Medulla oblongata (tissue), 1 donor: ENCODE measurements at regions not wholly inside any gene's neighbourhood (a gene's known extent, or its start where the extent isn't known, plus 50 kb on each side); places are given as distances from the start of the nearest gene placed in this dataset.
A peak's percentile ranks its signal among the peaks of the same experiment; 100 is the strongest.
"Not testable (repeated sequence)": the region's sequence is repeated elsewhere in the genome, so short reads cannot be mapped to it uniquely, and the experiment has no call there.

ENCODE experiments used
- DNase-seq: peaks from one replicate; pipeline ENCODE4 v3.0.0-alpha.2; 2015; ENCODE audit errors: extremely low spot score

DNA sequence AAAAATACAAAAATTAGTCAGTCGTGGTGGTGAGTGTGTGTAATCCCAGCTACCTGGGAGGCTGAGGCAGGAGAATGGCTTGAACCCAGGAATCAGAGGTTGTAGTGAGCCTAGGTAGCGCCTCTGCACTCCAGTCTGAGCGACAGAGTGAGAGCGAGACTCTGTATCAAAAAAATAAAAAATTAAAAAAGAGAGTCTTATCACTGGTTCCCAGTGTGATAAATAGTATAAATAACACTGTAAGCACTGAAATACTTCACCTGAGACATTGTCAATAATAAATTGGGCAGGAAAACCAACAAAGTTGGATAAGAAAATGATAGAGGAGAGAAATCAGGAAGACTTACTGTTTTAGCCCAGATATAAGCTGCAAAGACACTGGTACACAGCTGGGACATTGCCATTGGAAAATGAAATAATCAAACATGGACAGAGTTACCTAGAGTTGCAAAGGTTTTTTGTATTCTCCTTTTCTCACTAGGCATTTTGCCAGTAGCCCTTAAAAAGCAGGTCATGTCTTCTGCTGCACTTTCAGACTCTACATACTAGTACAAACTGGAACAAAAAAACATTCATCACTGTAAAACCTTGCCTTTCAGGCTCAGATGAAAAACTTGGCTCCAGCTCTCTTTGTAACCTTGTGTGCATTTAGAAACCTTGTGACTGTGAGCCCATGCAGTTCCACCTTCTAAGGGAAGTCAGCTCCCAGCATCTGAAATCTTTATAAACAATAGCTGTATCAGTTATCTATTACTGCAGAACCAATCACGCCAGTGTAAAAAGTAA is 55.0 kb upstream of the PPP1R2C start:
- peak; percentile 4 for DNase-seq

DNA sequence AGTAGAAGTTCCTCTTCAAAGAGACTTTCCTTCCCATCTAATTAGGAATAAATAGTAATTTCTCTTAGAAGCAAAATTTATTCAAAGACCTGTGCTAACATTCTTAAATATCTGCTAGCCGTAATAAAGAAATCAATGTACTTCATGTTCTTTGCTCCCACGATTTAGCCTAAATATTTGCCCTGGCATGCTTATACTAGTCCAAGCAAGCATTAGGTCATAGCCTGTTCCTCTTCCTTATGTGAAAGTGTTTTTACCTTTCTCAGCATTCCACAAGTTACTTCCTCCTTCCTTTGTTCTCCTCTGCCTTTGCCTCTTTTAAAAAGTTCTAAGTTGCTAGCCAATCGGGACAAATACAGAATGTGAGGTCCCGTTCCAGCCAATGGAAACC is 55.6 kb upstream of the PPP1R2C start:
- not testable (repeated sequence) for DNase-seq

DNA sequence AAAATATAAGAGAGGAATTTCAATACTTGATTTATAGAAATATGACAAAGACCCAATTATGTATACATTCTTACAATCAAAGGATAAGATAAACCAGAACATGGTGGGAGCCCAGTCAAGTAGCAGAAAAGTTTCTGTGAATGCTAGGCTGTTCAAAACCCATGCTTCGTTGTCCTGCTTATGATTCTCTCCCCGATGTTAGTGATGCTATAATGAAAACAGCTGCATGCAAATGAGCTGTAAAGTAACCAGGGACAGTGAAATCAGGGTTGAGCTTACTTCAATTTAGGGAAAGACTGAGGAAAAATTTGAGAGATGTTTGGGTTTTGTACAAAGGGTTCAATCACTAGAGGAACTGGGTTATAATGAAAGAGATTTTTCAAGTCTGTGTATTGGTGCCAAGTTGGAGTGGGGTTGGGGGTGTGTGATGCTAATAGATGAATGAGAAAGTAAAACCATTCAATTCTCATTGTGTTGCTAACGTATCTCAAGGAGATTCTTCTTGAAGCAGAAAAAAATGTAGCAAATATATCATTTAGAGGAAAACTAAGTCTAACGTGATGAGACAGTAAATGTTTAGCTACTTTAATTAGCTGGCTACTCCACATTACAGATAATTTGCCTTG is 59.3 kb upstream of the PPP1R2C start:
- DNase-seq = no peak

DNA sequence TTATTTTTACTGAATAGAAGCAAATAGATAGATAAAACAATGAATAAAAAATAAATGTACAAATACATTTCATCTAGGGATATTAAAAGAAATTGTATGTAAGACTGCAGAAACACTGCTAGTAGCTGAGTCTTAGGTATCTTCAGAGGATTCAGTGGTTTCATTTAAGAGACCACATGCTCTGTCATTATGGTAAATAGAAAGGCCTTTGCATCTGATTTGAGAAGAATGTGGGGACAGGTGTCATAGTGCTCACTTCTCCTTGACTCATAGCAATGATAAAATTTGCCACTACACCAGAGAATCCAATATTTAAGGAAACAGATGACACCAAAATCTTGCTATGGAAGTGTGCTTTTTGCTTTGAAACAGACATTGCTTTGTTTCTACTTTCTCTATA is 59.8 kb upstream of the PPP1R2C start:
- DNase-seq = no peak

DNA sequence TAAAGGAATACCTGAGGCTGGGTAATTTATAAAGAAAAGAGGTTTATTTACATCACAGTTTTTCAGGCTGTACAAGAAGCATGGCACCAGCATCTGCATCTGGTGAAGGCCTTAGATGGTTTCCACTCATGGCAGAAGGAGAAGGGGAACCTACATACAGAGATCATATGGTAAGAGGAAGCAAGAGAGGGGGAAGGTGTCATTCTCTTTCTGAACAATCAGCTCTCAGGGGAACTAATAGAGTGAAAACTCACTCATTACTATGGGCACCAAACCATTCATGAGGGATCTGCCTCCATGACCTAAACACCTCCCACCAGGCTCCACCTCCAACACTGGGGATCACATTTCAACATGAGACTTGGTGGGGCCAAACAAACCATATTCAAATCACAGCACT is 61.7 kb upstream of the PPP1R2C start:
- DNase-seq = no peak

DNA sequence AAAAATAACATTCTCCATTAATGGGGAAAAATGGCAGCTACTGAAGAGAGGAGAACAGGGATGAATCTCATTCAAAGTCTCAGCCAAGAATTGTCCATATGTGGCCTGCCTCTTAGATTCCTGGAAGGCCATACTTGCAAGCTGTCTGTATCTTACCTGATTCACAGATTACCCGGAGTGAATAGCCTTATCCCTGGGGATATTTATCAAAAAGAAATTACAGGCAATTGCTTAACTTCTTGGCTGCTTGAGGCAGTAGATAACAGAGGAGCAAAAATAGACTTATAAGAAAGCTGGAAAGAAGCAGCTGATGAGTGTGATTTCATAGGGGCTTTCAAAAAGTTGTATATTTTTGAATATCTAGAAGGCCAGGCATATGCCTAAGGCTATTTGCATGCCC is 68.8 kb upstream of the PPP1R2C start:
- no peak for DNase-seq

DNA sequence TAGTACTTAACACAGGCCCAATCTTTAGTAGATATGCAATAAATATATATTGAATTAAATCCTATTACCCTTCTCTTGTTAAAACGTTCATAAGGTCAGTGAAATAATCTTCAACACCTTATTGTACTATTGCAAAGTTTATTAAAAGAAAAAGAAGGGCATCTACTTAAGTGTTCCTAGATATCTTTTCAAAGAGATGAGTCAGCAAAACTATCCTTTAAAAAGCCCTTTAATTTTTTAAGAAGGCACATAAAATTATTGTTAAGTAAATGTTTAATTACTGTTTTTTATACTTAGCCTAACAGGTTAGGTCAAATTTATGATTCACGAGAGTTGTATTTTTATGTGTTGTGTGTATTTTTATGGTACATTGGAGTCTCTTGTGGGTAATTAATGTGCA is 77.3 kb upstream of the PPP1R2C start:
- no peak for DNase-seq

DNA sequence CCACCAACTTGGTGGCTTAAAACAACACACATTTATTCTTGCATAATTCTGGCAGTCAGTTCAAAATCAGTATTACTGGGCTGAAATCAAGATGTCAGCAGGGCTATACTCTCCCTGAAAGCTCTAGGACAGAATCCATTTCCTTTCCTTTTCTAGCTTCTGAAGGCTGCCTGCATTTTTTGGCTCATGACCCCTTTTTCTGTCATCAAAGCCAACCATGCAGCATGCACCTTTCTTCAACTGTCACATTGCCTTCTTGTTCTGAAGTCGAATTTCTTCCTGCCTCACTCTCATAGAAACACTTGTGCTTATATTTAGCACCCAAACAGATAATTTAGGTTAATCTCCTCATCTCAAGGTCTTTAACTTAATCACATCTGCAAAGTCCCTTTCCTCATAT is 79.8 kb upstream of the PPP1R2C start:
- DNase-seq = no peak

DNA sequence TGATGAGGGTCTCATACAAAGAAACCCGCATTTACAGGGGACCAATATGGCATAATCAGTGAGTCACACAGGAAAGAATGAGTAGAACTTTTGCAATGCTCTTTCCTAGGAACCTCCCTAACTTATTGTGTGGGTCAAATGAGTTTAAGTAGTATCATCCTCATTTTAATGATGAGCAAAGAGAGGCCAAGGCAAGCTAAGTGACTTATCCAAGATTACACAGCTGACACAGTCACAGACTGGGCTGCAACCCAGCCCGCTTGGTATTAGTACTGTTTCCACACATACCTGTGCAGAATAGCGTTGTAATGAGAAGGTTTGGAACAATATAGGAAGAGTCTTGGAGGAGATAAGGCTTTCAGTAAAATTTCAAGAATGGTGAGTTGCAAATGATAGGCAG is 91.0 kb upstream of the PPP1R2C start:
- no peak for DNase-seq

DNA sequence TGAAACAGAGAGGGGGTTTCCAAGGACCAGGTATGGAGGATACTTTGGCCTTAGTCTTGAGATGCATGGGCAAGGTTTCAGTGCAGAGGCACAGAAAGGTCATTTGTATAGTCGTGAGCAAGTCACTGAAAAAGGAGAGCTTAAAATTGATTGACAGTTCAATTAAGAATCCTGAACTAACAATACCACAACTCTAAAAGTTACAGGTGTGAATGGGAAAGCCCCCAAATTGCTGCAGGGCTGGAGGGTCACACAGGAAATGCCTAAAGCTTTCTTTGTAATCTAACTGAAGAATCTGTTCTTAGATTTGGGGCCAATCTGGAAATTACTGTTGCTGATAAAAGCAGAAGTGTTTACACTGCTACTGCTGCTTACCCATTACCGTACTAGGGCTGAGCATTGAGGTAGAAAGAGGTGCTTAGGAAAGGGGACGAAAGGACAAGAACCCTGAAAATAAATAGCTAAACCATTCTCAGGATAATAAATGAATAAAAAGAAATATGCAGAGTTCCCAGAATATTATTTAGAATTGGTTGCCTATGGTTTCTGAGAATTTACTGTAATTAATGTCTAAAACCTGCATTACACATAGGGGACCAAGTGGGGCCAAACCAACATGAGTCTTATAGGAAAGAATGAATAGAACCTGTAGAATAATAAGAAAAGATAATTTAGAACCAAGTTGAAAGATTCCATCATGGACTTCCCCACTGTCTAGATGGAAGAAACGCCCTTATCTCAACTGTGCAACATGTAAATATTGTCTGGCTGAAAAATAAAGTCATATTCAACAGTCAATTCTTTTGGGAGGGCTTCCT is 91.9 kb upstream of the PPP1R2C start:
- DNase-seq = no peak

DNA sequence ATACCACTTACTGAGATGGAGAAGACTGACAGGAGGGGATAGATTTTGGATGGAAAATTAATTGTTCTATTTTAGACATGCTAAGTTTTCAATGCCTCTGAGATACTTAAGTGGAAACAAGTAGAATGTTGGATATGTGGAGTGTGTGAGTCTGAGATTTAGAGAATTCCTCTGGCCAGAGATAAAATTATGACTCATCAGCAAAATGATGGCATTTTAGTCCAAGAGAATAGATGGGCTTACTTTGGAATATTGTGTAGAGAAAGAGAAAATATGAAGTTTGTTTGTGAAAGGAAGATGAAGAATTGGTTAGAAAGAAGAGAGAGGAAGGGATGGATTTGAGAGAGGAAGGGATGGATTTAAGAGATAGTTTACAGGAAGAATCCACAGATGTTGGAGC is 108.6 kb upstream of the PPP1R2C start:
- no peak for DNase-seq

DNA sequence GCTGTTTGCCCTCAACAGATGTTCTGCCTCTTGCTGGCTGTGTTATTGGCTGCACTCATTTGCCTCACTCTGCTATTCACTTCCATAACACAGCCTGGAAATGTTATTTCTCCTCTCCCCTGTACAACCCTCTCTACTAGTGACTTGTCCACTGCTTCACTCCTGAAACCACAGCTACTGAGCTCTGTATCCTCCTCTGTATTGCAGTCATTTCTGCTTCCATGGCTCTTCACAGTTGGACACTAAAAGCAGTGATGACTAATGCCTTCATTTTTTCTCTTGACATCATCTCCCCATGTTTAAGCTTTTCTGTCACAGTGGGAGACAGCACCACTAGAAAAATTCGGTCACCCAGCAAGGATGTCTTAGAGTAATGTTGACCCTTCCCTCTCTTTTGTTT is 123.0 kb upstream of the PPP1R2C start:
- DNase-seq = no peak

DNA sequence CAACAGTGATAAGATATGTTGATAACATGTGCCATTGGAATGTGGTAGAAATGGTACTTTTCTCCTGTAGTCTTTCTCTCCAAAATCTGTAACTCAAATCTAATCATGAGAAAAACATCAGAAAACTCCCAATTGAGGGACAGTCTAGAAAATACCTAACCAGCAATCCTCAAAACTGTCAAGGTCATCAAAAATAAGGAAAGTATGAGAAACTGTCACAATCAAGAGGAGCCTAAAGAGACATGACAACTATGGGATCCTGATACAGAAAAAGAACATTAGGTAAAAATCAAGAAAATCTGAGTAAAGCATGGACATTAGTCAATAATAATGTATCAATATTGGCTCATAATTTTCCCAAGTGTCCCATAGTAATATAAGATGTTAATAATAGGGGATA is 124.5 kb upstream of the PPP1R2C start:
- no peak for DNase-seq

DNA sequence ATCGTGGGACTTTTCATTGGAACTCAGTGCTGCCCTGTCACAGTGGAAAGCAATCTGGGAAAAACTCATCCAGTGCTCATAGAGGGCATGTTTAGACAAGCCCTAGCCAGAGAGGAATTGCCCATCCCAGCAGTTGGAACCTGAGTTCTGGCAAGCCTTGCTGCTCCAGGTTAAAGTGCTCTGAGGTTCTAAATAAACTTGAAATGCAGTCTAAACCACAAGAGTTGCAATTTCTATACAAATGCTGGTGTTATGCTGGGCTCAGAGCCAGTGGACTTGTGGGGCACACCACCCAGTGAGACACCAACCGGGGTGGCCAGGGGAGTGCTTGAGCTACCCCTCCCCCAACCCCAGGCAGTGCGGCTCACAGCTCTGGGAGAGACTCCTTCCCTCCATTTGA is 142.8 kb upstream of the PPP1R2C start:
- no peak for DNase-seq

DNA sequence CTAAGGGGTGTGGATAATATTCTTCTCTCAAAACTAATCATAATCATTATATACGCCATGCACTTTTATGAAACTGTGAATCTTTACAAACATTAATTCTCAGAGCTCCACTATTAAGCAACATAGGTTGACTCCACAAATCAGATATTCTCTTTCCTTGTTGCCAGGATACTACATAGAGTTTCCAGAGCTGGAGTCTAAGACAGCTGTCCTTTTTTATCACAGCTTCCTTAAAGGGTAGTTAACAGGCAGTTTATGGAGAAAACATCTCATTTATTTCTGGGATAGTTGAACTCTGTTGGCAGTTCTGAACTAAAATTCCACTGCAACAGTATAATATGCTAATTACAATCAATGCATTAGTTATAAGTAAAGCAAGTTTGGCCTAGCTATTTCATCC is 152.1 kb upstream of the PPP1R2C start:
- DNase-seq = no peak

DNA sequence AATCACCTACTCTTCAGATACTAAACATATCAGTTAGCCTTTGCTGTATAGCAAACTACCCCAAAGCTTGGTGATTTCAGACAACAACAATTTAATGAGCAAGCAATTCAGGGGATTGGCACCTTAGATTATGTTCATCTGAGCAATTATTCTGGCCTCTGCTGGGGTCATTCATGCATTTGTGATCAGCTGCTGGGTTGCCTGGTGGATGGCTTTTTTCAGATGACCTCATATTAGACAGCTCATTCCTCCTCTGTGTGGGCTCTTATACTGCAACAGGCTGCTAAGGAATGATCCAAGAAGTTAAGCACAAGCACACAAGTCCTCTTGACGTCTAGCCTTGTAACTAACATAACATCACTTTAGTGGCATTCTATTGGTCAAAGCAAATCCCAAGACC is 153.0 kb upstream of the PPP1R2C start:
- DNase-seq = no peak

DNA sequence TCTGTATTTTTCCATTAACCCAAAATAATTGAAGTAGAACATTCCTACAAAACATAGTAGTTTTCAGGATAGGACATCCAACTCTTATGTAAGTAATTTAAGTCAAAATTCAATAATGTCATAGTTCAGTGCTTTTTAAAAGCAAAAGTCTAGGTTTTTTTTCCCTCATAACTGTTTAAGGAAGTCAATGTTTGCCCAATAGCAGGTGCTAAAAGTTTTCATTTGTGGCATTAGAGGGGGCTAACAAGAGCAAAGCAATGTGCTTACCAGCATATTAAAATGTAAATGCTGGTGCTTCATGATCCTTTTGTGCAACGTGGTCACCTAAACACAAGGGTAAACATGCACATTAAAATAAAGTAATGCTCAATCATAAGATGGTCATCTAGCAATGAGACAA is 155.2 kb upstream of the PPP1R2C start:
- no peak for DNase-seq

DNA sequence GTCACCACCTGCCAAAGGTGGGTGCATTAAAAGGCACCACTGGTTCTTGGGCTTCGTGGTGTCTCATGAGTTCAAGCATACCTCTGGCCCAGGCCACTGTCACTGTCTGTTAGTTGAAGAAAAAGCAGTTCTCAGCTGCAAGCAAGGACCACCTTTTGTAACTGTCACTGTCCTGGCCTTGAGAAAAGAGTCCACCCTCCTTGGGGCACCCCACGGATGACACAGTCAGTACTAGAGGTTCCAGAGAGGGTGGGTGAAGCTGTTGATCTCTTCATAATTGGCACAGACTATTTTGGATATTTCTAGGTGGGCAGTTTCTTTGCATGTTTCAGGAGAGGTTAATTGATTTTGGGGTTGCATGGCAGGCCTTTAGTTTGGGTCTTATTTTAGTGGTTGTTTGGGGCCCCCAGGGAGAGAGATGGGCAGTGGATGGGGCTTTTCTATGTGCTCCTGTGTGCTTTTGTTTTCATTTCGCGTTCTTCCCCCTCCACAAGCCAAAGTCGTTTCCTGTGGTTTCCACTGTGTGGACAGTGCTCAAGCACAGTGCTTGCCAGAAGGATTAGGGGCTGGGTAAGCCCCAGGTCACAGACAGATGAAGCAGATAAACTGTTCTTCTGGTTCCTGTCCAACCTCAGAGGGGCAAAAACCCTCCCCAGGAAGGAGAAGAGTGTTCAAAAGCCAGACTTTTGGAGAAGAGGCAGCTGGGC is 156.2 kb upstream of the PPP1R2C start:
- no peak for DNase-seq

DNA sequence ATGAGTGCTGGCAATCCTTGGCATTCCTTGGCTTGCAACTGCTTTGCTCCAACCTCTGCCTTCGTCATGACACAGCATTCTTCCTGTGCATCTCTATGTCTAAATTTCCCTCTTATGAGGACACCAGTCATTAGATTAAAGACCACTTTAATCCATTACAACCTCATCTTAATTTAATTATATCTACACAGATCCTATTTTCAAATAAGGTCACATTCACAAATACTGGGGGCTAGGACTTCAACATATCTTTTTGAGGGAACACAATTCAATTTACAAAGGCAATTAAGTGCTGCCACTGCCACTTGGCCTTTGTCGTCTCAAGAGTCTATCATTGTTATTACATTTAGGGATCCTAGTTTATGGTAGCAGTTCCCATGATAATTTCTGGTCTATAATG is 163.7 kb upstream of the PPP1R2C start:
- no peak for DNase-seq

DNA sequence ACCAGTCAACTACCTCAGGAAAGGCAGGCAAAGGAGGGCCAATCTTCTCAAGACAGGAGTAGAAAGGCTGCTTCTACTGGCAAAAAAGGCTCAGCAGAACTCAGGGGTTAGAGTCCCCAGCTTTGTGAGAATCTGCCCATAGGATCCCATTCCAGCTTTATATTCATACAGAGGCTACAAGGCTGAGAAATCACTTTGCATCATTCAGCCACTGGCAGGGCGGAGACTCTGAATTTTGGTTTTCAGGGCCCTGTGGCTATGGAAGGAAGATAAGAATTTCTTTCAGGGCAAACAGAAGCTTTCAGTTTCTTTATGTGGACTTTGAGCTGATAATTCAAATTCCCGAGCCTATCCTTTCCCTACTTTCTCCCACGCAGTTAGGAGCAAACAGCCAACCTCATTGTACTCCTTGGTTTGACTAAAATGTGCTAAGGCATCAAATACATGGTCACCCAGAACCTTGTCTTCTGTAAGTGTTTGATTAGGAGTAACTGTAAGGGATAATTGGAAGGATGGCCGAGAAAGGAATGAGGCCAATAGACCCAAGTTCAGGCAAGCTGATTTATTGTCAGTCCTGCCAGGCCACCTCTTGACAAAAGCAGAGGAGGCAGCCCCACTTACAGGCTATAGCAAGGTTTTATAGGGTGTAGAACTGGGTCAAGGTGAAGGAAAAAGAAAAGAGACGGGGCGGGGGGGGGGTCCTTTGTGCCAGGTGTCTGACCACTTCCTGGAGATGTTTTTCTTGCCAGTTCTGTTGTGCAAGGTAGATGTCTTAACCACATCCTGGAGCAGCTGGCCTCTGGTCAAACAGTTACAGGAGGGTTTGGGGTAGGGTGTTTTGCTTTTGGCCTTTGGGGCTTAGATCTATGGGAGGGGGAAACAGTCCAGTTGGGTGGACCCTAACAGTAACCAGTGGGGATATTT is 165.3 kb upstream of the PPP1R2C start:
- no peak for DNase-seq

DNA sequence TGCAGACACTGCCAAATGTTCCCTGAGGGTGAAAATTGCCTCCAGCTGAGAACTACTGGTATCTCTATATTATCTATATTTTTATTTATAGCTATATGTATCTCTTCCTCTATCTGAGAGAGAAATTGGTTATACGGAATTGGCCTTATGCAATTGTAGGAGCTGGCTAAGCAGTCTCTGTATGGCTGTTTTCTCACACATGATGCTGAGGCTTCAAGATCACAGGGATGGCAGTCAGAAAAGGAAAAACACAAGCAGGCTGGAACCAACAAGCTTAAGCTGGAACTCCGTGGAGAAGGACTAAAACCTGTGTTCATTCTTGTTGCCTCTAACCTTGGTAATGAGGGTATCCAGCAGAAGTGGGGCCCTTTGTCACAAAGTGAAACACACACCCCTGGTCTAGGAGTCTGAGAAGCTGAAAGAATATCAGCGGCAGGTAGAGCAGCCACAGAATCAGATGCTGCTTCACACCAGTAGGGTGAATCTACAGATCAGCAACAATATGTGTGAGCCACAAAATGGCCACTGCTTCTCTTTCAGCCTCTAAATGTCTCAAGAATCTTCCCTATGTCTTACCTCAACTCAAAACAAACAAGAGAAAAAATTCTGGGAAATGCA is 166.5 kb upstream of the PPP1R2C start:
- no peak for DNase-seq
